ENCODE measurements at regions not wholly inside any gene's neighbourhood (a gene's known extent, or its start where the extent isn't known, plus 50 kb on each side); places are given as distances from the start of the nearest gene placed in this dataset.

- Mint-ChIP-seq H3K4me1 (no peaks in the 10 kb centered on the region), H3K36me3 (no peaks in the 10 kb centered on the region), H3K27me3 (peaks cover 3 to 8% of the 10 kb centered on the region in 2 donors), H3K9me3 (peaks cover 0 to 2% (median 0%) of the 10 kb centered on the region in 8 donors), H3K4me3 (no peak overlapping the region), H3K27ac (no peak overlapping the region)
- POLR2A ChIA-PET (ENCODE audit: partially characterized antibody): no interaction called here
- Histone ChIP-seq H3K4me1 (ENCODE audit: insufficient read depth, low read length) (no peaks in the 10 kb centered on the region), H3K27ac (ENCODE audit: low read depth, low read length) (no peak overlapping the region), H3K27me3 (ENCODE audit: insufficient read depth, low read length) (no peaks in the 10 kb centered on the region), H3K4me3 (ENCODE audit: low read length in 2 of 2) (no peak overlapping the region), H3K9me3 (ENCODE audit: control insufficient read depth in 1 of 2, low read length in 2 of 2) (no peaks in the 10 kb centered on the region), H3K36me3 (ENCODE audit: insufficient read depth, low read length) (no peaks in the 10 kb centered on the region)
- no peak for DNase-seq
- intact Hi-C loops (cut with micrococcal nuclease): no loop called here
- CTCF ChIA-PET (ENCODE audit: partially characterized antibody): no interaction called here
Observed at GRCh38 chr16:86639354-86639753, 61.0 kb downstream of the FOXL1 start.

GRCh38 chr16:86640265-86640843 is 62.0 kb downstream of the FOXL1 start:
- no peaks in the 10 kb centered on the region for H3K36me3 Mint-ChIP-seq
- H3K9me3 Mint-ChIP-seq: peaks cover 0 to 2% (median 0%) of the 10 kb centered on the region in 8 donors
- H3K27ac ChIP-seq (ENCODE audit: low read depth, low read length): no peak overlapping the region
- H3K4me3 ChIP-seq (ENCODE audit: low read length in 2 of 2): no peak overlapping the region
- H3K36me3 ChIP-seq (ENCODE audit: insufficient read depth, low read length): no peaks in the 10 kb centered on the region
- H3K27ac Mint-ChIP-seq: no peak overlapping the region
- H3K4me1 ChIP-seq (ENCODE audit: insufficient read depth, low read length): no peaks in the 10 kb centered on the region
- intact Hi-C loops (cut with micrococcal nuclease): no loop called here
- CTCF ChIA-PET (ENCODE audit: partially characterized antibody): interaction anchor here (0.9 kb wide), 1 partner anchor 10 kb away, joined by 3 read pairs; no protein-coding TSS in a partner anchor
- H3K27me3 Mint-ChIP-seq: peaks cover 3 to 8% of the 10 kb centered on the region in 2 donors
- H3K27me3 ChIP-seq (ENCODE audit: insufficient read depth, low read length): no peaks in the 10 kb centered on the region
- H3K4me1 Mint-ChIP-seq: no peaks in the 10 kb centered on the region
- H3K4me3 Mint-ChIP-seq: no peak overlapping the region
- H3K9me3 ChIP-seq (ENCODE audit: control insufficient read depth in 1 of 2, low read length in 2 of 2): no peaks in the 10 kb centered on the region
- POLR2A ChIA-PET (ENCODE audit: partially characterized antibody): no interaction called here
- no peak for DNase-seq

GRCh38 chr16:86642087-86642486 is 63.7 kb downstream of the FOXL1 start:
- Histone ChIP-seq H3K4me3 (ENCODE audit: low read length in 2 of 2) (no peak overlapping the region), H3K9me3 (ENCODE audit: control insufficient read depth in 1 of 2, low read length in 2 of 2) (no peaks in the 10 kb centered on the region), H3K36me3 (ENCODE audit: insufficient read depth, low read length) (no peaks in the 10 kb centered on the region), H3K4me1 (ENCODE audit: insufficient read depth, low read length) (no peaks in the 10 kb centered on the region), H3K27ac (ENCODE audit: low read depth, low read length) (no peak overlapping the region), H3K27me3 (ENCODE audit: insufficient read depth, low read length) (no peaks in the 10 kb centered on the region)
- no peak overlapping the region for H3K4me3 Mint-ChIP-seq
- intact Hi-C loops (cut with micrococcal nuclease): no loop called here
- H3K9me3 Mint-ChIP-seq: peaks cover 0 to 5% (median under 1%) of the 10 kb centered on the region in 8 donors
- DNase-seq: no peak
- H3K36me3 Mint-ChIP-seq: no peaks in the 10 kb centered on the region
- H3K4me1 Mint-ChIP-seq: no peaks in the 10 kb centered on the region
- no peak overlapping the region for H3K27ac Mint-ChIP-seq
- peaks cover 3 to 6% of the 10 kb centered on the region in 2 donors for H3K27me3 Mint-ChIP-seq
- ChIA-PET CTCF (ENCODE audit: partially characterized antibody) (no interaction called here), POLR2A (ENCODE audit: partially characterized antibody) (no interaction called here)

GRCh38 chr16:86643671-86644070 is 65.3 kb downstream of the FOXL1 start:
- Histone ChIP-seq H3K9me3 (ENCODE audit: control insufficient read depth in 1 of 2, low read length in 2 of 2) (no peaks in the 10 kb centered on the region), H3K27me3 (ENCODE audit: insufficient read depth, low read length) (no peaks in the 10 kb centered on the region), H3K27ac (ENCODE audit: low read depth, low read length) (no peak overlapping the region), H3K36me3 (ENCODE audit: insufficient read depth, low read length) (no peaks in the 10 kb centered on the region), H3K4me3 (ENCODE audit: low read length in 2 of 2) (no peak overlapping the region), H3K4me1 (ENCODE audit: insufficient read depth, low read length) (no peaks in the 10 kb centered on the region)
- H3K9me3 Mint-ChIP-seq: peaks cover 0 to 9% (median 4%) of the 10 kb centered on the region in 8 donors
- no peak for DNase-seq
- intact Hi-C loops (cut with micrococcal nuclease): no loop called here
- no peaks in the 10 kb centered on the region for H3K4me1 Mint-ChIP-seq
- H3K36me3 Mint-ChIP-seq: no peaks in the 10 kb centered on the region
- H3K27ac Mint-ChIP-seq: no peak overlapping the region
- CTCF ChIA-PET (ENCODE audit: partially characterized antibody): no interaction called here
- POLR2A ChIA-PET (ENCODE audit: partially characterized antibody): no interaction called here
- H3K4me3 Mint-ChIP-seq: no peak overlapping the region
- H3K27me3 Mint-ChIP-seq: no peaks in the 10 kb centered on the region

GRCh38 chr16:86647561-86647960 is 69.2 kb downstream of the FOXL1 start:
- Histone ChIP-seq H3K27me3 (ENCODE audit: insufficient read depth, low read length) (no peaks in the 10 kb centered on the region), H3K4me1 (ENCODE audit: insufficient read depth, low read length) (no peaks in the 10 kb centered on the region), H3K27ac (ENCODE audit: low read depth, low read length) (no peak overlapping the region), H3K36me3 (ENCODE audit: insufficient read depth, low read length) (no peaks in the 10 kb centered on the region), H3K9me3 (ENCODE audit: control insufficient read depth in 1 of 2, low read length in 2 of 2) (no peaks in the 10 kb centered on the region), H3K4me3 (ENCODE audit: low read length in 2 of 2) (no peak overlapping the region)
- ChIA-PET CTCF (ENCODE audit: partially characterized antibody) (no interaction called here), POLR2A (ENCODE audit: partially characterized antibody) (no interaction called here)
- H3K4me1 Mint-ChIP-seq: no peaks in the 10 kb centered on the region
- H3K27ac Mint-ChIP-seq: no peak overlapping the region
- no peaks in the 10 kb centered on the region for H3K36me3 Mint-ChIP-seq
- H3K9me3 Mint-ChIP-seq: peaks cover 0 to 9% (median 5%) of the 10 kb centered on the region in 8 donors
- H3K27me3 Mint-ChIP-seq: peaks cover 0 to 3% of the 10 kb centered on the region in 2 donors
- DNase-seq: no peak
- intact Hi-C loops (cut with micrococcal nuclease): no loop called here
- H3K4me3 Mint-ChIP-seq: no peak overlapping the region

GRCh38 chr16:86649875-86650274 is 71.5 kb downstream of the FOXL1 start:
- Histone ChIP-seq H3K27me3 (ENCODE audit: insufficient read depth, low read length) (no peaks in the 10 kb centered on the region), H3K27ac (ENCODE audit: low read depth, low read length) (no peak overlapping the region), H3K4me1 (ENCODE audit: insufficient read depth, low read length) (no peaks in the 10 kb centered on the region), H3K4me3 (ENCODE audit: low read length in 2 of 2) (no peak overlapping the region), H3K36me3 (ENCODE audit: insufficient read depth, low read length) (no peaks in the 10 kb centered on the region), H3K9me3 (ENCODE audit: control insufficient read depth in 1 of 2, low read length in 2 of 2) (no peaks in the 10 kb centered on the region)
- Mint-ChIP-seq H3K4me1 (no peaks in the 10 kb centered on the region), H3K9me3 (peaks cover 0 to 9% (median 7%) of the 10 kb centered on the region in 8 donors), H3K4me3 (no peak overlapping the region), H3K27me3 (peaks cover 0 to 3% of the 10 kb centered on the region in 2 donors), H3K36me3 (no peaks in the 10 kb centered on the region), H3K27ac (no peak overlapping the region)
- ChIA-PET CTCF (ENCODE audit: partially characterized antibody) (no interaction called here), POLR2A (ENCODE audit: partially characterized antibody) (no interaction called here)
- intact Hi-C loops (cut with micrococcal nuclease): no loop called here
- no peak for DNase-seq

GRCh38 chr16:86651013-86651627 is 72.8 kb downstream of the FOXL1 start:
- ChIA-PET CTCF (ENCODE audit: partially characterized antibody) (no interaction called here), POLR2A (ENCODE audit: partially characterized antibody) (no interaction called here)
- Mint-ChIP-seq H3K9me3 (peaks cover 0 to 11% (median 7%) of the 10 kb centered on the region in 8 donors), H3K4me3 (no peak overlapping the region), H3K27me3 (peaks cover under 1 to 4% of the 10 kb centered on the region in 2 donors), H3K4me1 (no peaks in the 10 kb centered on the region), H3K36me3 (no peaks in the 10 kb centered on the region), H3K27ac (no peak overlapping the region)
- intact Hi-C loops (cut with micrococcal nuclease): no loop called here
- Histone ChIP-seq H3K27ac (ENCODE audit: low read depth, low read length) (no peak overlapping the region), H3K9me3 (ENCODE audit: control insufficient read depth in 1 of 2, low read length in 2 of 2) (no peaks in the 10 kb centered on the region), H3K4me1 (ENCODE audit: insufficient read depth, low read length) (no peaks in the 10 kb centered on the region), H3K4me3 (ENCODE audit: low read length in 2 of 2) (no peak overlapping the region), H3K36me3 (ENCODE audit: insufficient read depth, low read length) (no peaks in the 10 kb centered on the region), H3K27me3 (ENCODE audit: insufficient read depth, low read length) (no peaks in the 10 kb centered on the region)
- no peak for DNase-seq

Measured in CD4-positive, alpha-beta memory T cell (primary cell).